IMR-90 (cell line): ENCODE measurements at regions not wholly inside any gene's neighbourhood (a gene's known extent, or its start where the extent isn't known, plus 50 kb on each side); places are given as distances from the start of the nearest gene placed in this dataset.

ENCODE experiments used
- ATAC-seq: fragments of 200-7000 bp; cut with Tn5 transposase; 2 replicates; pipeline ENCODE4 v1.9.1; 2020; ENCODE audit warnings: low read depth, mild to moderate bottlenecking, moderate library complexity
- BruUV-seq: library from RNA; stranded (reverse); fragments of 400-500 nt; replicated peaks from 2 replicates; lab custom pipeline; 2021; lab: Mats Ljungman, UMichigan
- CTCF ChIA-PET: fragments of 300-600 bp; formaldehyde crosslinking; extraction: SDS; loops from one replicate; lab custom pipeline; 2021; ENCODE audit warnings: antibody characterized with exemption; lab: Yijun Ruan, JAX
- POLR2A ChIA-PET: fragments of 300-600 bp; sonication (Branson Sonifier 250); formaldehyde crosslinking; loops from one replicate; lab custom pipeline; 2022; ENCODE audit warnings: antibody characterized with exemption; ENCODE audit not compliant: unreplicated experiment; lab: Charles Lee
- DNase-seq: peaks from one replicate; pipeline ENCODE4 v3.0.0; 2013
- H2AFZ ChIP-seq: replicated peaks from 2 replicates; pipeline ENCODE3; 2013; ENCODE audit warnings: low read length, mild to moderate bottlenecking; ENCODE audit not compliant: poor library complexity
- H2AK5ac ChIP-seq: 2 replicates; pipeline ENCODE4 v1.6.1; 2013; ENCODE audit warnings: low read depth, low read length, inconsistent platforms
- H2AK9ac ChIP-seq: replicated peaks from 2 replicates; pipeline ENCODE3; 2013; ENCODE audit warnings: mild to moderate bottlenecking, low read depth, low read length, moderate library complexity; ENCODE audit not compliant: poor library complexity
- H2BK120ac ChIP-seq: 2 replicates; pipeline ENCODE4 v1.6.1; 2013; ENCODE audit warnings: low read depth, low read length, inconsistent platforms
- H2BK15ac ChIP-seq: 3 replicates; pipeline ENCODE4 v1.6.1; 2013; ENCODE audit warnings: low read depth, low read length, inconsistent platforms
- H2BK20ac ChIP-seq: 2 replicates; pipeline ENCODE4 v1.6.1; 2013; ENCODE audit warnings: low read depth, mild to moderate bottlenecking, inconsistent platforms, low read length, moderate library complexity
- H2BK5ac ChIP-seq: 2 replicates; pipeline ENCODE4 v1.6.1; 2013; ENCODE audit warnings: mild to moderate bottlenecking, low read depth, low read length, inconsistent platforms; ENCODE audit not compliant: poor library complexity, severe bottlenecking
- H3K14ac ChIP-seq: replicated peaks from 2 replicates; pipeline ENCODE4 v1.6.1; 2013; ENCODE audit warnings: low read depth, low read length, inconsistent platforms
- H3K18ac ChIP-seq: 2 replicates; pipeline ENCODE4 v1.6.1; 2013; ENCODE audit warnings: low read depth, low read length, control low read depth
- H3K23ac ChIP-seq: 2 replicates; pipeline ENCODE4 v1.6.1; 2013; ENCODE audit warnings: low read depth, low read length, inconsistent platforms
- H3K27ac ChIP-seq: 2 replicates; pipeline ENCODE4 v1.5.1; 2013; ENCODE audit warnings: mild to moderate bottlenecking, control low read depth, low read length; ENCODE audit not compliant: insufficient read depth
- H3K27me3 ChIP-seq: 2 replicates; pipeline ENCODE4 v1.6.1; 2013; ENCODE audit warnings: low read length; ENCODE audit not compliant: control insufficient read depth, insufficient read depth
- H3K36me3 ChIP-seq: 2 replicates; pipeline ENCODE4 v1.6.1; 2013; ENCODE audit warnings: low read length, mixed read lengths; ENCODE audit not compliant: control insufficient read depth, insufficient read depth
- H3K4ac ChIP-seq: 2 replicates; pipeline ENCODE4 v1.6.1; 2013; ENCODE audit warnings: low read depth, low read length, inconsistent platforms
- H3K4me1 ChIP-seq: 2 replicates; pipeline ENCODE4 v1.6.1; 2013; ENCODE audit warnings: low read length, mixed read lengths; ENCODE audit not compliant: control insufficient read depth, insufficient read depth
- H3K4me2 ChIP-seq: 2 replicates; pipeline ENCODE4 v1.6.1; 2013; ENCODE audit warnings: low read depth, mild to moderate bottlenecking, control low read depth, low read length, moderate library complexity
- H3K4me3 ChIP-seq: 2 replicates; pipeline ENCODE4 v1.5.1; 2013; ENCODE audit warnings: low read depth, mild to moderate bottlenecking, control low read depth, low read length, moderate library complexity; ENCODE audit not compliant: insufficient read depth
- H3K56ac ChIP-seq: 2 replicates; pipeline ENCODE4 v1.6.1; 2013; ENCODE audit warnings: low read length, inconsistent platforms; ENCODE audit not compliant: insufficient read depth; ENCODE audit errors: extremely low read depth
- H3K79me1 ChIP-seq, 2 experiments: 2 replicates each; pipeline ENCODE4 v1.6.1; 2013; ENCODE audit warnings: low read length in 2 of 2, inconsistent platforms in 1 of 2, low read depth in 1 of 2
- H3K9ac ChIP-seq: 2 replicates; pipeline ENCODE4 v1.6.1; 2013; ENCODE audit warnings: low read depth, low read length, control low read depth
- H3K9me1 ChIP-seq: 2 replicates; pipeline ENCODE4 v1.6.1; 2013; ENCODE audit warnings: low read length, inconsistent platforms; ENCODE audit not compliant: insufficient read depth
- H3K9me3 ChIP-seq: 2 replicates; pipeline ENCODE4 v1.6.1; 2013; ENCODE audit warnings: low read length; ENCODE audit not compliant: control insufficient read depth, insufficient read depth
- H4K20me1 ChIP-seq: 2 replicates; pipeline ENCODE4 v1.6.1; 2013; ENCODE audit warnings: low read length, inconsistent platforms; ENCODE audit not compliant: insufficient read depth
- H4K5ac ChIP-seq: 2 replicates; pipeline ENCODE4 v1.6.1; 2013; ENCODE audit warnings: mild to moderate bottlenecking, low read depth, low read length, control low read depth
- H4K8ac ChIP-seq, 2 experiments: 2 replicates each; pipeline ENCODE4 v1.6.1; 2013; ENCODE audit warnings: low read depth in 2 of 2, low read length in 2 of 2, control low read depth in 1 of 2, inconsistent platforms in 1 of 2
- H4K91ac ChIP-seq: 2 replicates; pipeline ENCODE4 v1.6.1; 2013; ENCODE audit warnings: low read depth, low read length, inconsistent platforms; ENCODE audit not compliant: insufficient read depth
- MAFK ChIP-seq: IDR thresholded peaks from 2 replicates; pipeline ENCODE4 v1.6.1; 2012; ENCODE audit warnings: low read depth, low read length, improper control_type of control experiment
- MXI1 ChIP-seq: IDR thresholded peaks from 2 replicates; pipeline ENCODE4 v1.6.1; 2012; ENCODE audit warnings: low read depth, mild to moderate bottlenecking, low read length, moderate library complexity, borderline replicate concordance
- POLR2A ChIP-seq: IDR thresholded peaks from 2 replicates; pipeline ENCODE4 v1.6.1; 2012; ENCODE audit warnings: mild to moderate bottlenecking, low read depth, low read length
- RFX5 ChIP-seq: IDR thresholded peaks from 2 replicates; pipeline ENCODE4 v1.8.0; 2012; ENCODE audit warnings: low read depth, mild to moderate bottlenecking, low read length, moderate library complexity
- WGBS, 2 experiments: methylation state at CpG; one replicate each; pipeline versions ENCODE4 v1.1.5 to v1.1.7; 2013; ENCODE audit warnings: missing lambda C conversion rate in 2 of 2; ENCODE audit not compliant: insufficient read length in 1 of 2; ENCODE audit errors: extremely low coverage in 2 of 2; 5-methylcytosine and 5-hydroxymethylcytosine counted together
- dilution Hi-C: fragments of 300-500 bp; cut with HindIII; formaldehyde crosslinking; loops from one replicate; pipeline ENCODE4 v1.14.3; 2018; ENCODE audit warnings: low sequenced_read_pairs; ENCODE audit not compliant: unreplicated experiment
- in situ Hi-C: fragments of 300-500 bp; cut with MboI; formaldehyde crosslinking; loops from 3 replicates; pipeline ENCODE4 v1.14.3; 2019; ENCODE audit warnings: low sequenced_read_pairs, inconsistent platforms, mixed read lengths
- intact Hi-C: fragments of 100-400 bp; cut with micrococcal nuclease; formaldehyde crosslinking; loops from 2 replicates; pipeline ENCODE4 v1.10.0; 2022

- no peak overlapping the region for H2BK15ac ChIP-seq
- H2AFZ ChIP-seq, result no peak overlapping the region
- no peak overlapping the region for H4K8ac ChIP-seq
- no peaks in the 10 kb centered on the region for H3K36me3 ChIP-seq
- DNase-seq (no peak), ATAC-seq (no peak)
- H3K9ac ChIP-seq, result no peak overlapping the region
- no peak overlapping the region for H3K4ac ChIP-seq
- H3K18ac ChIP-seq, result no peak overlapping the region
- no peak overlapping the region for H4K5ac ChIP-seq
- H2BK5ac ChIP-seq, result no peak overlapping the region
- CTCF ChIA-PET, result interaction anchor here (1.3 kb wide), 1 partner anchor 71 kb away, joined by 5 read pairs; no protein-coding TSS in a partner anchor
- H2BK20ac ChIP-seq, result no peak overlapping the region
- POLR2A ChIA-PET, result no interaction called here
- TF ChIP-seq POLR2A (no peak), MXI1 (no peak), MAFK (no peak), RFX5 (no peak)
- H3K14ac ChIP-seq, result no peak overlapping the region
- 71% methylated on average over 6 of the region's 9 CpGs; no CpG with 5 or more reads in 1 of the 2 experiments for WGBS, 2 experiments
- no peak overlapping the region for H2AK5ac ChIP-seq
- H3K27me3 ChIP-seq, result peaks cover 40% of the 10 kb centered on the region
- no peaks in the 10 kb centered on the region for H3K4me1 ChIP-seq
- no peaks in the 10 kb centered on the region for H3K9me3 ChIP-seq
- H4K20me1 ChIP-seq, result no peaks in the 10 kb centered on the region
- H3K4me3 ChIP-seq, result no peak overlapping the region
- no peak overlapping the region for H2BK120ac ChIP-seq
- no peak overlapping the region for H3K23ac ChIP-seq
- intact Hi-C loops, result loop anchor here (2.0 kb wide), 1 partner anchor 293 kb away; no protein-coding TSS in a partner anchor
- dilution Hi-C loops, result no loop called here
- no peak overlapping the region for H3K56ac ChIP-seq
- BruUV-seq, result no TSS peak
- in situ Hi-C loops, result loop anchor here (10.0 kb wide), 1 partner anchor 291 kb away; no protein-coding TSS in a partner anchor
- no peaks in the 10 kb centered on the region for H3K9me1 ChIP-seq
- no peak overlapping the region for H3K27ac ChIP-seq
- H4K91ac ChIP-seq, result no peak overlapping the region
- no peak overlapping the region for H3K4me2 ChIP-seq
- H3K79me1 ChIP-seq, result no peaks in the 10 kb centered on the region
- no peak overlapping the region for H2AK9ac ChIP-seq
These were observed 55.9 kb downstream of the OLIG1 start for GRCh38 chr21:33125680-33126375.
